Heart left ventricle (tissue), 13 donors: ENCODE measurements at regions not wholly inside any gene's neighbourhood (a gene's known extent, or its start where the extent isn't known, plus 50 kb on each side); places are given as distances from the start of the nearest gene placed in this dataset.
"Not testable (repeated sequence)": the region's sequence is repeated elsewhere in the genome, so short reads cannot be mapped to it uniquely, and the experiment has no call there.

Experiments
- POLR2A ChIP-seq, 2 donors: fragments of 450-650 bp; IDR thresholded peaks; one replicate each; pipeline ENCODE4 v1.6.1; 2017; ENCODE audit warnings: antibody characterized with exemption in 2 of 2, mild to moderate bottlenecking in 2 of 2, moderate library complexity in 2 of 2
- TF ChIP-seq, protein P1 (sequence below), 12 donors: fragments of 200-600 bp; sonication (generic) in 4 of 12; IDR thresholded peaks; one replicate each; pipeline versions ENCODE4 v1.5.0 to v1.8.0; 2018 to 2022; ENCODE audit warnings: antibody characterized with exemption in 12 of 12, mild to moderate bottlenecking in 5 of 12
- donor health status: ischemic (EF 13 %, LVEDD 7.1; RV severe dilation, severe dysfunction).
- donor health status: DM: no; HTN: yes; CAD: no.
- donor health status: DM: no; HTN: no; CAD: no.
- donor health status: ischemic (EF 25% LVEDD 6.9; RV normal size, moderate dysfunction).
- donor health status: ischemic (EF 25% LVEDD 5.7; RV mildly dilated, moderate dysfunction).
- donor health status: ischemic (EF 35%, LVEDD 5.7; RV mildly dilated, moderate dysfunction).
- donor health status: nonischemic (EF 11% LVEDD 7.7; RV severe dilation, severe dysfunction).
- donor health status: DM: yes; HTN: yes; CAD: no.
- donor health status: PGD.
- donor health status: ischemic (EF 29% LVEDD 5.4; RV normal size, mild dysfunction).
- donor health status: nonischemic (EF 23%, LVEDD 6.1; RV moderate dilation, normal function).

GRCh38 chr10:65111059-65111458, 1589.9 kb downstream of the REEP3 start:
- not testable (repeated sequence) for TF ChIP-seq POLR2A (IDR thresholded peaks at IDR 0.05)
- TF ChIP-seq, protein P1, sequence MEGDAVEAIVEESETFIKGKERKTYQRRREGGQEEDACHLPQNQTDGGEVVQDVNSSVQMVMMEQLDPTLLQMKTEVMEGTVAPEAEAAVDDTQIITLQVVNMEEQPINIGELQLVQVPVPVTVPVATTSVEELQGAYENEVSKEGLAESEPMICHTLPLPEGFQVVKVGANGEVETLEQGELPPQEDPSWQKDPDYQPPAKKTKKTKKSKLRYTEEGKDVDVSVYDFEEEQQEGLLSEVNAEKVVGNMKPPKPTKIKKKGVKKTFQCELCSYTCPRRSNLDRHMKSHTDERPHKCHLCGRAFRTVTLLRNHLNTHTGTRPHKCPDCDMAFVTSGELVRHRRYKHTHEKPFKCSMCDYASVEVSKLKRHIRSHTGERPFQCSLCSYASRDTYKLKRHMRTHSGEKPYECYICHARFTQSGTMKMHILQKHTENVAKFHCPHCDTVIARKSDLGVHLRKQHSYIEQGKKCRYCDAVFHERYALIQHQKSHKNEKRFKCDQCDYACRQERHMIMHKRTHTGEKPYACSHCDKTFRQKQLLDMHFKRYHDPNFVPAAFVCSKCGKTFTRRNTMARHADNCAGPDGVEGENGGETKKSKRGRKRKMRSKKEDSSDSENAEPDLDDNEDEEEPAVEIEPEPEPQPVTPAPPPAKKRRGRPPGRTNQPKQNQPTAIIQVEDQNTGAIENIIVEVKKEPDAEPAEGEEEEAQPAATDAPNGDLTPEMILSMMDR (IDR thresholded peaks at IDR 0.05), result not testable (repeated sequence)
